MCF 10A (cell line): ENCODE measurements at regions not wholly inside any gene's neighbourhood (a gene's known extent, or its start where the extent isn't known, plus 50 kb on each side); places are given as distances from the start of the nearest gene placed in this dataset.

Experiments used
- BruUV-seq: library from RNA; stranded (reverse); fragments of 400-500 nt; replicated peaks from 2 replicates; lab custom pipeline; 2021; lab: Mats Ljungman, UMichigan
- CTCF ChIA-PET: fragments of 300-600 bp; sonication (Branson Sonifier 250); formaldehyde crosslinking; extraction: SDS; loops from one replicate; lab custom pipeline; 2021; ENCODE audit warnings: antibody characterized with exemption, inconsistent platforms; lab: Yijun Ruan, JAX
- POLR2A ChIA-PET: fragments of 300-600, 350-650 bp; sonication (Branson Sonifier 250); formaldehyde crosslinking; extraction: SDS; loops from one replicate; lab custom pipeline; 2020; ENCODE audit warnings: antibody characterized with exemption, inconsistent platforms; lab: Yijun Ruan, JAX
- DNase-seq: peaks from one replicate; pipeline ENCODE4 v3.0.0-alpha.2; 2018; ENCODE audit not compliant: unreplicated experiment
- H3K27ac Mint-ChIP-seq: one replicate; pipeline ENCODE4 v1.8.0; 2022; ENCODE audit warnings: mild to moderate bottlenecking, low read depth, mixed read lengths; ENCODE audit not compliant: unreplicated experiment
- H3K27me3 Mint-ChIP-seq: one replicate; pipeline ENCODE4 v1.8.0; 2022; ENCODE audit warnings: mixed read lengths; ENCODE audit not compliant: insufficient read depth, unreplicated experiment
- H3K36me3 Mint-ChIP-seq: one replicate; pipeline ENCODE4 v1.8.0; 2022; ENCODE audit warnings: mild to moderate bottlenecking, moderate library complexity, mixed read lengths; ENCODE audit not compliant: insufficient read depth, unreplicated experiment
- H3K4me1 Mint-ChIP-seq: one replicate; pipeline ENCODE4 v1.8.0; 2022; ENCODE audit warnings: mixed read lengths; ENCODE audit not compliant: insufficient read depth, unreplicated experiment
- H3K4me3 Mint-ChIP-seq: one replicate; pipeline ENCODE4 v1.8.0; 2022; ENCODE audit warnings: mild to moderate bottlenecking, moderate library complexity, mixed read lengths; ENCODE audit not compliant: unreplicated experiment
- H3K9me3 Mint-ChIP-seq: one replicate; pipeline ENCODE4 v1.8.0; 2022; ENCODE audit warnings: mixed read lengths; ENCODE audit not compliant: unreplicated experiment
- intact Hi-C: fragments of 100-400 bp; cut with micrococcal nuclease; formaldehyde crosslinking; loops from 2 replicates; pipeline ENCODE4 v1.14.1; 2022
- TF ChIP-seq, protein P1 (sequence below): fragments of 200-600 bp; IDR thresholded peaks from one replicate; pipeline ENCODE4 v1.8.0; 2022; ENCODE audit warnings: antibody characterized with exemption, mild to moderate bottlenecking; ENCODE audit not compliant: unreplicated experiment

DNA sequence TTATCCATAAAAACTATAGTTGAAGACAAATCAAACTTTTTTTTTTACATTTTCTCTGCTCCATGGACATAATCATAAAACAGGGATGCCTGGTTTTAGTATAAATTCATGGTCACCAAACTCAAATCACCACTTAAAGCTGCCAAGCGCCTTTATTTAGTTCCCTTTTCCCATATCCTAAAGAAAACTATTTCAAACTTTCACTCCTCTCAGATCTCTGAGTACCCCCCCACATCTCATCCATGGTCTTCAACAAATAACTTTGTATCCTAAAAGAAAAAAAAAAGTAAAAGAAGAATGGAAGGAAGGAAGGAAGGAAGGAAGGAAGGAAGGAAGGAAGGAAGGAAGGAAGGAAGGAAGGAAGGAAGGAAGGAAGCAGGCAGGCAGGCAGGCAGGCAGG, 1438.7 kb downstream of the C4orf33 start:
- POLR2A ChIA-PET: interaction anchor here (0.6 kb wide), 1 partner anchor 508 kb away, joined by 3 read pairs; no protein-coding TSS in a partner anchor
- no peaks in the 10 kb centered on the region for H3K4me1 Mint-ChIP-seq
- no peaks in the 10 kb centered on the region for H3K9me3 Mint-ChIP-seq

DNA sequence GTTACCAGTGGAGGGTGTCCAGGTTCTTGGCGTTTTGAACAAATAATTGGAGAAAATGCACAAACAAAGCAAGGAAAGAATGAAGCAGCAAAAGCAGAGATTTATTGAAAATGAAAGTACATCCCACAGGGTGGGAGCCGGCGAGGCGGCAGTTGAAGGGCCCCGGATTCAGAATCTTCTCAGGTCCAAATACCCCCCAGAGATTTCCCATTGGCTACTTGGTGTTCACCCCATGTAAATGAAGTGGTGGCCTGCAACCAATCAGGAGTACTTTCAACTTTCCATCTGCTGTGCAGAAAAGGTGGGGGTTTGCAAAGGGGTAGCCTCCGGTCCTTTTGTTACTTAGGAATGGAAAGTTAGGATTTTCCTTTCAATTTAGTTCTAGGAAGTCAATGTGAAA, 1447.0 kb downstream of the C4orf33 start:
- no peak overlapping the region for H3K27ac Mint-ChIP-seq

More for the DNA sequence above, 1438.7 kb downstream of the C4orf33 start:
- Mint-ChIP-seq H3K36me3 (no peaks in the 10 kb centered on the region), H3K27ac (no peak overlapping the region), H3K4me3 (no peak overlapping the region), H3K27me3 (no peaks in the 10 kb centered on the region)
- no peak for DNase-seq
- no TSS peak for BruUV-seq
- TF ChIP-seq, protein P1, sequence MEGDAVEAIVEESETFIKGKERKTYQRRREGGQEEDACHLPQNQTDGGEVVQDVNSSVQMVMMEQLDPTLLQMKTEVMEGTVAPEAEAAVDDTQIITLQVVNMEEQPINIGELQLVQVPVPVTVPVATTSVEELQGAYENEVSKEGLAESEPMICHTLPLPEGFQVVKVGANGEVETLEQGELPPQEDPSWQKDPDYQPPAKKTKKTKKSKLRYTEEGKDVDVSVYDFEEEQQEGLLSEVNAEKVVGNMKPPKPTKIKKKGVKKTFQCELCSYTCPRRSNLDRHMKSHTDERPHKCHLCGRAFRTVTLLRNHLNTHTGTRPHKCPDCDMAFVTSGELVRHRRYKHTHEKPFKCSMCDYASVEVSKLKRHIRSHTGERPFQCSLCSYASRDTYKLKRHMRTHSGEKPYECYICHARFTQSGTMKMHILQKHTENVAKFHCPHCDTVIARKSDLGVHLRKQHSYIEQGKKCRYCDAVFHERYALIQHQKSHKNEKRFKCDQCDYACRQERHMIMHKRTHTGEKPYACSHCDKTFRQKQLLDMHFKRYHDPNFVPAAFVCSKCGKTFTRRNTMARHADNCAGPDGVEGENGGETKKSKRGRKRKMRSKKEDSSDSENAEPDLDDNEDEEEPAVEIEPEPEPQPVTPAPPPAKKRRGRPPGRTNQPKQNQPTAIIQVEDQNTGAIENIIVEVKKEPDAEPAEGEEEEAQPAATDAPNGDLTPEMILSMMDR: no peak
- CTCF ChIA-PET: no interaction called here
- intact Hi-C loops: no loop called here

DNA sequence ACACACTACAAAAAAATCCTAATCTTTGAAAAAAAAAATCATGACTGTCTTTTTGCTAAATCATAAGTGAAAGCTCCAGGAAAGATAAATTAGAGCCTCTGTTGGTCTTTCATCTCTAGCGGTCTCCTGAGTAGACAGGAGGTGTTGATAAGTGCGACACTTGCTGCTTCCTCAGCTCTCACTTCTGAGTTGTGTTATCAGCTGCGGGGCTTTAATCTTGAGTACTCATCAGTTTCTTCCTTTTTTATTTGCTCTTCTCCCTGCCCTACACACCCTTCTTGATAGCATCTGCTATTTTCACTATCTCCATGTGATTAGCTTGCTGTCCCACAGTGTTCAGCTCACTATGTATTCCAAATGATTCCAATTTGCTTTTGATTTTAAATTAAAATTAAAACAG, 1449.2 kb downstream of the C4orf33 start:
- intact Hi-C loops: no loop called here
- no peaks in the 10 kb centered on the region for H3K4me1 Mint-ChIP-seq
- no peaks in the 10 kb centered on the region for H3K36me3 Mint-ChIP-seq
- BruUV-seq: no TSS peak
- H3K27ac Mint-ChIP-seq: no peak overlapping the region
- ChIA-PET CTCF (interaction anchor here (0.5 to 0.7 kb wide), 3 partner anchors 16 to 1626 kb away, joined by 3 read pairs; no protein-coding TSS in a partner anchor), POLR2A (interaction anchor here (0.6 to 0.8 kb wide), 2 partner anchors 18 to 1037 kb away, joined by 3 to 4 read pairs; no protein-coding TSS in a partner anchor)
- no peaks in the 10 kb centered on the region for H3K27me3 Mint-ChIP-seq
- H3K9me3 Mint-ChIP-seq: peaks cover 7% of the 10 kb centered on the region
- H3K4me3 Mint-ChIP-seq: no peak overlapping the region
- TF ChIP-seq, protein P1: no peak
- no peak for DNase-seq

More for the DNA sequence above, 1447.0 kb downstream of the C4orf33 start:
- ChIA-PET CTCF (no interaction called here), POLR2A (no interaction called here)
- no peaks in the 10 kb centered on the region for H3K36me3 Mint-ChIP-seq
- peaks cover 4% of the 10 kb centered on the region for H3K9me3 Mint-ChIP-seq
- H3K4me3 Mint-ChIP-seq: no peak overlapping the region
- DNase-seq: no peak
- intact Hi-C loops: no loop called here
- H3K27me3 Mint-ChIP-seq: no peaks in the 10 kb centered on the region
- no TSS peak for BruUV-seq
- H3K4me1 Mint-ChIP-seq: no peaks in the 10 kb centered on the region
- TF ChIP-seq, protein P1: no peak

DNA sequence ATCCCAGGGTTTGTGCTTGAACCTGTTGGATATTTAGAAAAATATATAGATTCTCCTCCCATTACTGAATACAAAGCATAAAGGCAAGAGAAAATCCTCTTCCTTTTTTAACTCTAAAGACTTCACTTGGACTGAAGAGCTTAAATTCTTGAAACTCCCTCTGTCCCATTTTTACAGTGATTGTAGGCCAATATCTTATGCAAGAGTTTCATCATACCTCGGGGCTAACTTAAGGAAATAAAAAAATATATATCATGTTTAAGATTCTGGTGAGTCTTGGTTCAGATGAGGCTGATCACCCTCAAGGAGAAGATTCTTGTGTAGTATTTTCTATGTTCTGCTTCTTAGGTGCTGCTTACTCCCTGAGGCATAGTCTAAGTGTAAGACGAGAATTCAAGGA, 1449.6 kb downstream of the C4orf33 start:
- peak; percentile 5 for DNase-seq
- Mint-ChIP-seq H3K9me3 (peaks cover 7% of the 10 kb centered on the region), H3K27me3 (no peaks in the 10 kb centered on the region), H3K36me3 (no peaks in the 10 kb centered on the region), H3K4me3 (no peak overlapping the region), H3K27ac (no peak overlapping the region), H3K4me1 (no peaks in the 10 kb centered on the region)
- BruUV-seq: no TSS peak
- TF ChIP-seq, protein P1: no peak
- ChIA-PET POLR2A (interaction anchor here (0.6 to 0.8 kb wide), 2 partner anchors 18 to 1037 kb away, joined by 3 to 4 read pairs; no protein-coding TSS in a partner anchor), CTCF (interaction anchor here (0.5 to 0.7 kb wide), 4 partner anchors 14 to 1627 kb away, joined by 3 to 4 read pairs (median 3); no protein-coding TSS in a partner anchor)
- intact Hi-C loops: no loop called here
